Fibroblast of lung (primary cell): ENCODE measurements at regions not wholly inside any gene's neighbourhood (a gene's known extent, or its start where the extent isn't known, plus 50 kb on each side); places are given as distances from the start of the nearest gene placed in this dataset.

Experiments used
- DNase-seq, 2 donors: peaks; one replicate each; pipeline versions ENCODE4 v3.0.0 to v3.0.0-alpha.2; 2010; ENCODE audit warnings: low read depth in 2 of 2
- H2AFZ ChIP-seq: 2 replicates; pipeline ENCODE4 v1.5.1; 2012; ENCODE audit warnings: low read length, control low read depth, inconsistent platforms
- H3K27ac ChIP-seq: 2 replicates; pipeline ENCODE4 v1.5.1; 2011; ENCODE audit warnings: low read length, control low read depth; ENCODE audit not compliant: insufficient read depth
- H3K27me3 ChIP-seq: 2 replicates; pipeline ENCODE4 v1.5.1; 2011; ENCODE audit warnings: mild to moderate bottlenecking, low read length; ENCODE audit not compliant: control insufficient read depth, insufficient read depth
- H3K36me3 ChIP-seq: 2 replicates; pipeline ENCODE4 v1.5.1; 2011; ENCODE audit warnings: low read length; ENCODE audit not compliant: control insufficient read depth, insufficient read depth
- H3K4me1 ChIP-seq: 2 replicates; pipeline ENCODE4 v1.5.1; 2011; ENCODE audit warnings: low read length; ENCODE audit not compliant: control insufficient read depth, insufficient read depth; ENCODE audit errors: extremely low read depth
- H3K4me2 ChIP-seq: 2 replicates; pipeline ENCODE4 v1.5.1; 2011; ENCODE audit warnings: low read length, control low read depth; ENCODE audit not compliant: insufficient read depth; ENCODE audit errors: extremely low read depth
- H3K4me3 ChIP-seq, 4 experiments: fragments of 200-600 bp in 1 of 4; sonication (generic) in 1 of 4; replicated peaks in 1 of 4; 2 replicates each; pipeline ENCODE4 v1.5.1; 2011 to 2016; ENCODE audit warnings: low read length in 4 of 4, low read depth in 3 of 4, mild to moderate bottlenecking in 3 of 4, control low read depth in 2 of 4, inconsistent platforms in 1 of 4, mixed read lengths in 1 of 4; ENCODE audit not compliant: insufficient read depth in 1 of 4; ENCODE audit errors: control extremely low read depth in 1 of 4
- H3K79me2 ChIP-seq: 2 replicates; pipeline ENCODE4 v1.5.1; 2012; ENCODE audit warnings: mild to moderate bottlenecking, low read length, inconsistent platforms; ENCODE audit not compliant: control insufficient read depth, insufficient read depth
- H3K9ac ChIP-seq: 2 replicates; pipeline ENCODE4 v1.5.1; 2011; ENCODE audit warnings: mild to moderate bottlenecking, low read length, control low read depth; ENCODE audit not compliant: insufficient read depth
- H3K9me3 ChIP-seq: 2 replicates; pipeline ENCODE4 v1.5.1; 2012; ENCODE audit warnings: low read depth, low read length; ENCODE audit not compliant: control insufficient read depth, insufficient read depth
- H4K20me1 ChIP-seq: 2 replicates; pipeline ENCODE4 v1.5.1; 2011; ENCODE audit warnings: low read length; ENCODE audit not compliant: control insufficient read depth, insufficient read depth; ENCODE audit errors: extremely low read depth
- EZH2 ChIP-seq: IDR thresholded peaks from 2 replicates; pipeline ENCODE4 v1.5.1; 2012; ENCODE audit warnings: low read length, control low read depth, mild to moderate bottlenecking; ENCODE audit errors: missing control alignments
- TF ChIP-seq, protein P1 (sequence below), 2 donors: IDR thresholded peaks in 1 of 2; conservative IDR thresholded peaks in 1 of 2; 1 replicate in 1 of 2; 2 replicates in 1 of 2; pipeline ENCODE4 v1.5.1; 2011 to 2012; ENCODE audit warnings: low read length in 2 of 2, control low read depth in 1 of 2, inconsistent platforms in 1 of 2, low read depth in 1 of 2, mild to moderate bottlenecking in 1 of 2

DNA sequence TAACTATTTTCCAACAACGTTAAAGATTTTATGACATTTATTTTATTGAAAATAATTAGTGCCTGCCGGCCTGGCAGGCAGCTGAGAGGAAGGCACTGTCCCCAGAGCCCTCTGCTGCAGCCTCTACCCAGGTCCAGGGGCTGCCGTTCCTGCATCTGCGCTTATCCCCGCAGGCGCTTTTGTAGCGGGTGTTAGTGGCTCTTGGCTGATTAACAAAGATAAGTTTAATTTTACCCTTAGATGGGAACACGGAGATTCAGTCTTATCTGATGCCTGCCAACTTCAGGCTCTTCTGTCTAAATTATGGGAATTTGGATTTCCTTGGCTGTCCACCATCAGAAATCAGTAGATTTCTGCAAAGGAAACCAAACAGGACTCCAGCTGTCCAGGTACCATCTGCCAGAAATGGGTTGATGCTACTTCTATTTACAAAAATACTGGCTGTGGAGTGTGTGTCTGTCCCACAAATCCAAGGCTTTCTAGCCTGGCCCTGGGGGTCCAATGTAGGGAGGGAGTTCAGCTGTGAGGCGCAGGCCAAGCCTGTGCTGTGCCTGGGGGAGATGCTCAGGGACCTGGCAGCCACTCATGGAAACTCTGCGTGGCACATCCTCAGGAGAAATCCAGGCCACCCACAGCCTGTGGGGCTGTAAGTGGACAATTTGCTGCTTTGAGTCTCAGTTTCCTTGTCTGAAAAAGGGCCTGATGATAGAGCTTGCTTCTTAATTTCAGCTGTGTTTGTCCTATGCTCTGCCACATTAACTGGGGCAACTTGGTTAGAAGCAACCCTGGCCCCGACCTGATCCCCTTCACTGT is 62.0 kb upstream of the IGFBP3 start:
- Histone ChIP-seq H3K36me3 (no peaks in the 10 kb centered on the region), H3K27me3 (no peaks in the 10 kb centered on the region)

DNA sequence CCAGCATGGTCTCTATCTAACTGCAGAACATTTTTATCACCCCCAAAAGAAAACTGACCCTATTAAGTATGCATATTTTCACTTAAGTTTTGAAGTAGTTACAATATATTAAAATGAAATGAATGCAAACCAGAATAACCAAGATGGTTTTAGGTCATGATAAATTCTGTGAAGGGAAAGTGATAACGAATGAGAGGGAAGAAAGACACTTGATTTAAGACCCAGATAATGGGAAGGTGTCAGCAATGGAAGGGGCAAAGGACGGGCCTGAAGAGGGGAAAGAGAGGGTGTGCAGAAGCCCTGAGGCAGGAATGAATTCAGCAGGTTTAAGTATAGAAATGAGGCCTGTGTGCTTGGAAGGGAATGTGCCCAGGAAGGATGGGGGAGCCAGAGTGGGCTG is 61.1 kb upstream of the IGFBP3 start:
- Histone ChIP-seq H3K4me1 (peaks cover 23% of the 10 kb centered on the region), H3K27me3 (no peaks in the 10 kb centered on the region), H3K79me2 (no peaks in the 10 kb centered on the region), H3K27ac (no peak overlapping the region), H4K20me1 (no peaks in the 10 kb centered on the region), H3K4me2 (no peak overlapping the region), H3K9ac (no peak overlapping the region), H2AFZ (no peak overlapping the region), H3K4me3 (no peak overlapping the region), H3K36me3 (no peaks in the 10 kb centered on the region), H3K9me3 (no peaks in the 10 kb centered on the region)
- no peak for TF ChIP-seq EZH2
- TF ChIP-seq, protein P1, sequence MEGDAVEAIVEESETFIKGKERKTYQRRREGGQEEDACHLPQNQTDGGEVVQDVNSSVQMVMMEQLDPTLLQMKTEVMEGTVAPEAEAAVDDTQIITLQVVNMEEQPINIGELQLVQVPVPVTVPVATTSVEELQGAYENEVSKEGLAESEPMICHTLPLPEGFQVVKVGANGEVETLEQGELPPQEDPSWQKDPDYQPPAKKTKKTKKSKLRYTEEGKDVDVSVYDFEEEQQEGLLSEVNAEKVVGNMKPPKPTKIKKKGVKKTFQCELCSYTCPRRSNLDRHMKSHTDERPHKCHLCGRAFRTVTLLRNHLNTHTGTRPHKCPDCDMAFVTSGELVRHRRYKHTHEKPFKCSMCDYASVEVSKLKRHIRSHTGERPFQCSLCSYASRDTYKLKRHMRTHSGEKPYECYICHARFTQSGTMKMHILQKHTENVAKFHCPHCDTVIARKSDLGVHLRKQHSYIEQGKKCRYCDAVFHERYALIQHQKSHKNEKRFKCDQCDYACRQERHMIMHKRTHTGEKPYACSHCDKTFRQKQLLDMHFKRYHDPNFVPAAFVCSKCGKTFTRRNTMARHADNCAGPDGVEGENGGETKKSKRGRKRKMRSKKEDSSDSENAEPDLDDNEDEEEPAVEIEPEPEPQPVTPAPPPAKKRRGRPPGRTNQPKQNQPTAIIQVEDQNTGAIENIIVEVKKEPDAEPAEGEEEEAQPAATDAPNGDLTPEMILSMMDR (conservative IDR thresholded peaks at IDR 0.05 in 1 of 2, IDR thresholded peaks at IDR 0.05 in 1 of 2; ENCODE audit: low read depth in 1 of 2, low read length in 2 of 2) = no peak
- DNase-seq = no peak

More for the DNA sequence above, 62.0 kb upstream of the IGFBP3 start:
- no peak for DNase-seq
- Histone ChIP-seq H4K20me1 (no peaks in the 10 kb centered on the region), H3K4me2 (no peak overlapping the region), H3K27ac (no peak overlapping the region), H3K9me3 (no peaks in the 10 kb centered on the region), H3K9ac (no peak overlapping the region), H3K4me3 (no peak overlapping the region), H3K79me2 (no peaks in the 10 kb centered on the region), H3K4me1 (peaks cover 14% of the 10 kb centered on the region), H2AFZ (no peak overlapping the region)
- TF ChIP-seq, protein P1 (conservative IDR thresholded peaks at IDR 0.05 in 1 of 2, IDR thresholded peaks at IDR 0.05 in 1 of 2; ENCODE audit: low read depth in 1 of 2, low read length in 2 of 2) = no peak
- TF ChIP-seq EZH2 = no peak

GRCh38 chr7:45980973-45981372 is 59.9 kb upstream of the IGFBP3 start:
- peak in 1 of 2 donors; percentile 21 for DNase-seq
- Histone ChIP-seq H2AFZ (no peak overlapping the region), H3K9me3 (no peaks in the 10 kb centered on the region), H3K4me3 (no peak overlapping the region), H4K20me1 (no peaks in the 10 kb centered on the region), H3K9ac (no peak overlapping the region), H3K79me2 (no peaks in the 10 kb centered on the region), H3K4me2 (no peak overlapping the region), H3K36me3 (no peaks in the 10 kb centered on the region), H3K4me1 (peaks cover 23% of the 10 kb centered on the region), H3K27me3 (no peaks in the 10 kb centered on the region), H3K27ac (no peak overlapping the region)
- TF ChIP-seq, protein P1 (conservative IDR thresholded peaks at IDR 0.05 in 1 of 2, IDR thresholded peaks at IDR 0.05 in 1 of 2; ENCODE audit: low read depth in 1 of 2, low read length in 2 of 2) = no peak
- no peak for TF ChIP-seq EZH2
